ENCODE measurements at regions not wholly inside any gene's neighbourhood (a gene's known extent, or its start where the extent isn't known, plus 50 kb on each side); places are given as distances from the start of the nearest gene placed in this dataset.

DNA sequence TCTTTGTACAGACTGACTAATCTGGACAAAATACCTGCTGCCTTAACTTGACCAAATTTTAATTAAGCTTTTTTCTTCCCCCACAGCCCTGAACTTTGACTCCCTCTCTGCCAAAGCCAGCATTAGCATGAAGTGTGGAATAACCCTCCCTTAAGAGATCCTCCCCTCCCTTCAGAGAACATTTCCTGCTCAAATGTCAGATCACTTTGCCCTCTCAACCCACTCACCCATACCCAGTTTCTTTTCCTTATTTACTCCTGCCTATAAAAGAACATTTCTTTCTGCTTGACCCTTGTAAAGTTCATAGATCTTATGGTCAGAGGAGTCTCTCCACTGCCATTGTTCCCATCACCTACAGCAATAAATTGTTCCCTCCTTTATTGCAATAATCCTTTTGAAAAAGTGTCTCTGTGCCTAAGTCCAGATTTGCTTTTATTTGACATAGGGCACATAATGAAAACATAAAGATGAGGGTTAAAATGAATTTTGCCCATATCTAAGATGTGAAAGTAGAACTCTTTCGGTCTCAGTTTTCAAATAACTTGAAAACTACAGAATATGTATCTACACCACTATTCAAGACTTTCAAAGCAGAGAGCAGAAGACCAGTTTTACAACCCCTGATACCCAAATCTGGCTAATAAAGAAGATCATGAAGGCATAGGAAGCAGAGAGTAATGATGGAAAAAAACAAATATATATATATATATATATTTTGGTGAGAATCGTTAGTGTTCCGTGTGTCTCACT is 289.7 kb upstream of the ANXA10 start:
- H3F3A ChIP-seq (ENCODE audit: insufficient read depth): no peaks in the 10 kb centered on the region
- H2AFZ ChIP-seq: no peak overlapping the region
- H4K20me1 ChIP-seq (ENCODE audit: insufficient read depth): no peaks in the 10 kb centered on the region
- H3K27ac ChIP-seq: no peak overlapping the region
- 38 to 42% methylated on average over 3 of the region's 3 CpGs for WGBS, 2 experiments (ENCODE audit: low coverage in 1 of 2, low lambda C conversion rate in 2 of 2, missing lambda C conversion rate in 2 of 2)
- in situ Hi-C loops (cut with MboI): no loop called here
- no peaks in the 10 kb centered on the region for H3K79me2 ChIP-seq (ENCODE audit: insufficient read depth)
- H3K27me3 ChIP-seq (replicated peaks; ENCODE audit: insufficient read depth): no peaks in the 10 kb centered on the region
- H3K4me3 ChIP-seq: no peak overlapping the region
- H3K4me2 ChIP-seq (ENCODE audit: unreplicated experiment): no peak overlapping the region
- H3K9me3 ChIP-seq (ENCODE audit: low read depth): no peaks in the 10 kb centered on the region
- no peak overlapping the region for H3K9ac ChIP-seq
- no peaks in the 10 kb centered on the region for H3K9me2 ChIP-seq (ENCODE audit: insufficient read depth)
- no peak for TF ChIP-seq EZH2 (IDR thresholded peaks at IDR 0.05; ENCODE audit: insufficient read depth, poor library complexity, severe bottlenecking)
- no peak for TF ChIP-seq EZH2phosphoT487 (IDR thresholded peaks at IDR 0.05; ENCODE audit: insufficient read depth, low read depth)
- no peaks in the 10 kb centered on the region for H3K36me3 ChIP-seq (ENCODE audit: low read depth)
- no peaks in the 10 kb centered on the region for H3K4me1 ChIP-seq (ENCODE audit: insufficient read depth)
- DNase-seq: no peak

DNA sequence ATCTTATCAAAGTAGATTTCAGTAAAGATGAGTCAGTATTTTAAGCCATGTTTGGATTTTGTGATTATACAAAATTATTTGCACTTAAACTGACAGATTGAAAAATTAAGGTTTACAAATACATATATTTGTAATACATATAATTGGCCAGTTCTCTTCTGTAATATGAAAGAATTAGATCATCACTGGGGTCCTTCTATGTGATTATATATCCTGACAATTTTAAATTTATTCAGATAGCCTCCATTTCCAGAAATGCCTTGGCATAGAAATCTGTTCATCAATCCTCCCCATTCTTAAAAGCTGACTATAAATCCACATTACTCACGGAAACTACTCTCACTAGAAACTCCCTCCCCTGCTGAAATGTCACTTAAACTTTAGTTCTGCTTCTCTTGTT is 280.4 kb upstream of the ANXA10 start:
- no peak overlapping the region for H3K27ac ChIP-seq
- H3K4me1 ChIP-seq (ENCODE audit: insufficient read depth): no peaks in the 10 kb centered on the region
- no peak overlapping the region for H3K4me2 ChIP-seq (ENCODE audit: unreplicated experiment)
- no peaks in the 10 kb centered on the region for H3K9me3 ChIP-seq (ENCODE audit: low read depth)
- 0 out of 2 replicates have a peak, but pooled peaks cover 2% of the 10 kb centered on the region for H3K27me3 ChIP-seq (replicated peaks; ENCODE audit: insufficient read depth)
- no peak overlapping the region for H3K4me3 ChIP-seq
- H3K9ac ChIP-seq: no peak overlapping the region
- in situ Hi-C loops (cut with MboI): no loop called here
- H3F3A ChIP-seq (ENCODE audit: insufficient read depth): no peaks in the 10 kb centered on the region
- no peak for DNase-seq
- H3K36me3 ChIP-seq (ENCODE audit: low read depth): no peaks in the 10 kb centered on the region
- H4K20me1 ChIP-seq (ENCODE audit: insufficient read depth): no peaks in the 10 kb centered on the region
- no peaks in the 10 kb centered on the region for H3K79me2 ChIP-seq (ENCODE audit: insufficient read depth)
- WGBS, 2 experiments (ENCODE audit: low coverage in 1 of 2, low lambda C conversion rate in 2 of 2, missing lambda C conversion rate in 2 of 2): 0% methylated on average over 1 of the region's 1 CpG
- TF ChIP-seq EZH2 (IDR thresholded peaks at IDR 0.05; ENCODE audit: insufficient read depth, poor library complexity, severe bottlenecking): no peak
- no peaks in the 10 kb centered on the region for H3K9me2 ChIP-seq (ENCODE audit: insufficient read depth)
- H2AFZ ChIP-seq: no peak overlapping the region

DNA sequence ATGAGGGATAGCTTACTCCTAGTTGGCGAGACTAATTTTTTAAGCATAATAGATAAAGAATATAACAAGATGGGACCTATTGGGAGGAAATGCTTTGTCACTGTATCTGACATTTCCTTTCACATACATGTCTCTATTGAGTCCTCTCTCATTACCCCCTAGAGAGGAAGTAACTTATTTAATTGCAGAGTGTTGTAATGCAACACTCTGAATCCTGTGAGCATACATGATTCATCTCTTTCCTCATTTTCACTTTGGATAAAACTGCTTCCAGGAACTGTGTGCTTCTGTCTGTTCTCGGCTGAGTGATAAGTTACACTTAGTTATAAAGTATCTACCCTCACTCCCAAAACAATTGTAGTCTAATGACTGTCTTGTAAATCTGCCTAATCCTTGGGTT is 266.1 kb upstream of the ANXA10 start:
- H3K4me1 ChIP-seq (ENCODE audit: insufficient read depth): no peaks in the 10 kb centered on the region
- no peaks in the 10 kb centered on the region for H3K36me3 ChIP-seq (ENCODE audit: low read depth)
- H3K4me3 ChIP-seq: no peak overlapping the region
- H3K27me3 ChIP-seq (replicated peaks; ENCODE audit: insufficient read depth): no peaks in the 10 kb centered on the region
- no peak overlapping the region for H3K27ac ChIP-seq
- H4K20me1 ChIP-seq (ENCODE audit: insufficient read depth): no peaks in the 10 kb centered on the region
- no peak overlapping the region for H3K9ac ChIP-seq
- H3K9me2 ChIP-seq (ENCODE audit: insufficient read depth): no peaks in the 10 kb centered on the region
- no peaks in the 10 kb centered on the region for H3K79me2 ChIP-seq (ENCODE audit: insufficient read depth)
- H3F3A ChIP-seq (ENCODE audit: insufficient read depth): no peaks in the 10 kb centered on the region
- no peak for DNase-seq
- H2AFZ ChIP-seq: no peak overlapping the region
- 41 to 44% methylated on average over 2 of the region's 2 CpGs for WGBS, 2 experiments (ENCODE audit: low coverage in 1 of 2, low lambda C conversion rate in 2 of 2, missing lambda C conversion rate in 2 of 2)
- TF ChIP-seq EZH2 (IDR thresholded peaks at IDR 0.05; ENCODE audit: insufficient read depth, poor library complexity, severe bottlenecking) (no peak), EZH2phosphoT487 (IDR thresholded peaks at IDR 0.05; ENCODE audit: insufficient read depth, low read depth) (no peak)
- H3K4me2 ChIP-seq (ENCODE audit: unreplicated experiment): no peak overlapping the region
- in situ Hi-C loops (cut with MboI): no loop called here
- no peaks in the 10 kb centered on the region for H3K9me3 ChIP-seq (ENCODE audit: low read depth)

DNA sequence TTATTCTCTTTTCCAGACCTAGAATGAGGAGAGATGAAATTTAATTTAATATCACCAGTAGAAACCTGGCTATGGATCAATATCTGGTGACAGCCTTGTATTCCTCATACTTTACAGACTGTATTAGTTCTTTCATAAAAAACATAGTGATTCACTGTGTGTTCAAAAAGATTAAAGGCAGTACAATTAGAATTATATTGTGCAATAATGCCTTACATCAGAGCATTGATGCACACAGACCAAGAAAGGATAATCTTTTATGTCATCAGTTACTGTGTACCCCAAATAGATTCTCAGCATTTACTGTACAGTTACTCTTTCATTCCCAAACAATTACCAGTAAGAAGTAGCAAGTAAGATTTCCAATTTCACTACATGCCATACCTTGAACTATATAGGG is 260.5 kb upstream of the ANXA10 start:
- Histone ChIP-seq H3F3A (ENCODE audit: insufficient read depth) (no peaks in the 10 kb centered on the region), H3K27me3 (replicated peaks; ENCODE audit: insufficient read depth) (no peaks in the 10 kb centered on the region), H4K20me1 (ENCODE audit: insufficient read depth) (no peaks in the 10 kb centered on the region), H3K4me1 (ENCODE audit: insufficient read depth) (no peaks in the 10 kb centered on the region), H3K79me2 (ENCODE audit: insufficient read depth) (no peaks in the 10 kb centered on the region), H3K9ac (no peak overlapping the region), H2AFZ (no peak overlapping the region), H3K4me3 (no peak overlapping the region), H3K9me3 (ENCODE audit: low read depth) (no peaks in the 10 kb centered on the region), H3K4me2 (ENCODE audit: unreplicated experiment) (no peak overlapping the region), H3K36me3 (ENCODE audit: low read depth) (no peaks in the 10 kb centered on the region), H3K9me2 (ENCODE audit: insufficient read depth) (no peaks in the 10 kb centered on the region), H3K27ac (no peak overlapping the region)
- DNase-seq: no peak
- TF ChIP-seq EZH2 (IDR thresholded peaks at IDR 0.05; ENCODE audit: insufficient read depth, poor library complexity, severe bottlenecking) (no peak), EZH2phosphoT487 (IDR thresholded peaks at IDR 0.05; ENCODE audit: insufficient read depth, low read depth) (no peak)
- in situ Hi-C loops (cut with MboI): no loop called here

DNA sequence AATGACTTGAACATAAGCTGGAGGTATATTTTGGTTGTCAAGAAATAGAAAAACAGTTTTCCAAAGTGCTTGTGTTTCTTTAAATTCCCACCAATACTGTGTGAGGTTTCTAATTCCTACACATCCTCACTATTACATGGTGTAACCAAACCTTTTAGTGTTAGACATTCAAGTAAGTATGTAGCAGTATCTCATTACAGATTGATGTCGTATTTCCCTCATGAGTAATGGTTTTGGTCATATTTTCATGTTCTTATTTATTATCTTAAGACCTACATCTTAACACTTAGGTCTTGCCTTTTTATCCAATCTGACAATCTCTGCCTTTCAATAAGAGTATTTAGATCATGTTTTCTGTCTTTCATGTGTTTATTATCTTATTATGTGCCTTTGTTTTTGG is 253.7 kb upstream of the ANXA10 start:
- H2AFZ ChIP-seq: no peak overlapping the region
- no peaks in the 10 kb centered on the region for H3K9me3 ChIP-seq (ENCODE audit: low read depth)
- H3K4me3 ChIP-seq: no peak overlapping the region
- DNase-seq: no peak
- no peak overlapping the region for H3K4me2 ChIP-seq (ENCODE audit: unreplicated experiment)
- no peaks in the 10 kb centered on the region for H3K4me1 ChIP-seq (ENCODE audit: insufficient read depth)
- no peaks in the 10 kb centered on the region for H3F3A ChIP-seq (ENCODE audit: insufficient read depth)
- 12 to 15% methylated on average over 1 of the region's 1 CpG for WGBS, 2 experiments (ENCODE audit: low coverage in 1 of 2, low lambda C conversion rate in 2 of 2, missing lambda C conversion rate in 2 of 2)
- H3K9ac ChIP-seq: no peak overlapping the region
- no peaks in the 10 kb centered on the region for H4K20me1 ChIP-seq (ENCODE audit: insufficient read depth)
- in situ Hi-C loops (cut with MboI): no loop called here
- no peaks in the 10 kb centered on the region for H3K79me2 ChIP-seq (ENCODE audit: insufficient read depth)
- H3K27me3 ChIP-seq (replicated peaks; ENCODE audit: insufficient read depth): no peaks in the 10 kb centered on the region
- no peaks in the 10 kb centered on the region for H3K36me3 ChIP-seq (ENCODE audit: low read depth)
- no peak overlapping the region for H3K27ac ChIP-seq
- H3K9me2 ChIP-seq (ENCODE audit: insufficient read depth): no peaks in the 10 kb centered on the region
- no peak for TF ChIP-seq EZH2phosphoT487 (IDR thresholded peaks at IDR 0.05; ENCODE audit: insufficient read depth, low read depth)
